GM19395 (cell line): ENCODE measurements at regions not wholly inside any gene's neighbourhood (a gene's known extent, or its start where the extent isn't known, plus 50 kb on each side); places are given as distances from the start of the nearest gene placed in this dataset.

ENCODE experiments used
- ATAC-seq: cut with Tn5 transposase; IDR thresholded peaks from one replicate; pipeline ENCODE4 v1.9.1; 2021; ENCODE audit warnings: mild to moderate bottlenecking, moderate library complexity; ENCODE audit not compliant: unreplicated experiment

- ATAC-seq: no peak
These were observed 1055.9 kb downstream of the PDHA2 start for GRCh38 chr4:96895826-96896225.

GRCh38 chr4:96912716-96913115 lies 1072.8 kb downstream of the PDHA2 start:
- no peak for ATAC-seq

GRCh38 chr4:96913441-96914080 lies 1073.7 kb downstream of the PDHA2 start:
- ATAC-seq: no peak

GRCh38 chr4:96916711-96917110 lies 1076.8 kb downstream of the PDHA2 start:
- ATAC-seq: no peak

GRCh38 chr4:96936886-96937285 lies 1097.0 kb downstream of the PDHA2 start:
- no peak for ATAC-seq

- no peak for ATAC-seq
These were observed 1106.7 kb downstream of the PDHA2 start for GRCh38 chr4:96946552-96946951.

GRCh38 chr4:96952610-96953009 lies 1112.7 kb downstream of the PDHA2 start:
- ATAC-seq: no peak

GRCh38 chr4:96955226-96955625 lies 1115.3 kb downstream of the PDHA2 start:
- no peak for ATAC-seq

GRCh38 chr4:96955691-96956090 lies 1115.8 kb downstream of the PDHA2 start:
- ATAC-seq: no peak

- ATAC-seq: no peak
These were observed 1129.6 kb downstream of the PDHA2 start for GRCh38 chr4:96969455-96969854.

- no peak for ATAC-seq
These were observed 1133.0 kb downstream of the PDHA2 start for GRCh38 chr4:96972920-96973319.

GRCh38 chr4:96974295-96974694 lies 1134.4 kb downstream of the PDHA2 start:
- no peak for ATAC-seq

GRCh38 chr4:96983830-96984229 lies 1143.9 kb downstream of the PDHA2 start:
- ATAC-seq: no peak

GRCh38 chr4:96986816-96987215 lies 1146.9 kb downstream of the PDHA2 start:
- no peak for ATAC-seq

GRCh38 chr4:96991083-96991482 lies 1151.2 kb downstream of the PDHA2 start:
- ATAC-seq: no peak

- ATAC-seq: no peak
These were observed 1150.8 kb downstream of the STPG2 start for GRCh38 chr4:96992443-96992842.

GRCh38 chr4:96993560-96993959 lies 1149.7 kb downstream of the STPG2 start:
- no peak for ATAC-seq

GRCh38 chr4:97003715-97004114 lies 1139.6 kb downstream of the STPG2 start:
- no peak for ATAC-seq

GRCh38 chr4:97013309-97013708 lies 1130.0 kb downstream of the STPG2 start:
- no peak for ATAC-seq

- ATAC-seq: no peak
These were observed 1129.6 kb downstream of the STPG2 start for GRCh38 chr4:97013711-97014110.

GRCh38 chr4:97015301-97015700 lies 1128.0 kb downstream of the STPG2 start:
- no peak for ATAC-seq

- no peak for ATAC-seq
These were observed 1126.9 kb downstream of the STPG2 start for GRCh38 chr4:97016186-97016907.
